ENCODE measurements at regions not wholly inside any gene's neighbourhood (a gene's known extent, or its start where the extent isn't known, plus 50 kb on each side); places are given as distances from the start of the nearest gene placed in this dataset.

- Mint-ChIP-seq H3K36me3 (ENCODE audit: low read depth) (peaks cover 14% of the 10 kb centered on the region), H3K4me1 (peaks cover 53% of the 10 kb centered on the region), H3K27ac (no peak overlapping the region), H3K4me3 (no peak overlapping the region), H3K27me3 (peaks cover 10% of the 10 kb centered on the region), H3K9me3 (no peaks in the 10 kb centered on the region)
- CTCF ChIA-PET, result interaction anchor here (0.6 to 1.0 kb wide), 2 partner anchors 64 to 79 kb away, joined by 3 to 4 read pairs; no protein-coding TSS in a partner anchor
- DNase-seq, result no peak
- POLR2A ChIA-PET, result interaction anchor here (0.7 to 1.3 kb wide), 3 partner anchors 28 to 412 kb away, joined by 3 to 5 read pairs (median 3); partner anchors contain the start of genes BRCA2 and ZAR1L
Measured at GRCh38 chr13:31903111-31903815, 128.3 kb upstream of the FRY start.

- Mint-ChIP-seq H3K4me3 (no peak overlapping the region), H3K36me3 (ENCODE audit: low read depth) (peaks cover 14% of the 10 kb centered on the region), H3K27me3 (peaks cover 10% of the 10 kb centered on the region), H3K4me1 (peaks cover 56% of the 10 kb centered on the region), H3K27ac (peak overlapping the region; percentile 13), H3K9me3 (no peaks in the 10 kb centered on the region)
- ChIA-PET POLR2A (interaction anchor here (1.8 to 2.1 kb wide), 2 partner anchors 25 to 410 kb away, joined by 6 to 13 read pairs; partner anchors contain the start of genes BRCA2 and ZAR1L), CTCF (interaction anchor here (0.7 to 2.1 kb wide), 4 partner anchors 43 to 342 kb away, joined by 3 to 8 read pairs (median 4); no protein-coding TSS in a partner anchor)
- no peak for DNase-seq
Measured at GRCh38 chr13:31904941-31905824, 126.4 kb upstream of the FRY start.

- no peak overlapping the region for H3K27ac Mint-ChIP-seq
- H3K27me3 Mint-ChIP-seq, result peaks cover 4% of the 10 kb centered on the region
- no peak overlapping the region for H3K4me3 Mint-ChIP-seq
- peaks cover 54% of the 10 kb centered on the region for H3K4me1 Mint-ChIP-seq
- peaks cover 6% of the 10 kb centered on the region for H3K36me3 Mint-ChIP-seq (ENCODE audit: low read depth)
- H3K9me3 Mint-ChIP-seq, result no peaks in the 10 kb centered on the region
- DNase-seq, result no peak
- ChIA-PET POLR2A (interaction anchor here (1.8 to 2.1 kb wide), 2 partner anchors 25 to 409 kb away, joined by 6 to 13 read pairs; partner anchors contain the start of genes BRCA2 and ZAR1L), CTCF (interaction anchor here (1.2 to 2.1 kb wide), 3 partner anchors 81 to 341 kb away, joined by 4 to 8 read pairs (median 4); no protein-coding TSS in a partner anchor)
Measured at GRCh38 chr13:31905961-31906360, 125.6 kb upstream of the FRY start.

- H3K27me3 Mint-ChIP-seq, result no peaks in the 10 kb centered on the region
- no peak overlapping the region for H3K4me3 Mint-ChIP-seq
- H3K9me3 Mint-ChIP-seq, result no peaks in the 10 kb centered on the region
- ChIA-PET POLR2A (interaction anchor here (1.2 to 2.2 kb wide), 2 partner anchors 140 to 406 kb away, joined by 3 to 14 read pairs; partner anchors contain the start of genes BRCA2 and ZAR1L), CTCF (interaction anchor here (0.6 to 3.1 kb wide), 24 partner anchors 10 to 1477 kb away, joined by 3 to 56 read pairs (median 6); partner anchors contain the start of genes BRCA2 and ZAR1L)
- peaks cover 46% of the 10 kb centered on the region for H3K4me1 Mint-ChIP-seq
- no peaks in the 10 kb centered on the region for H3K36me3 Mint-ChIP-seq (ENCODE audit: low read depth)
- no peak for DNase-seq
- no peak overlapping the region for H3K27ac Mint-ChIP-seq
Measured at GRCh38 chr13:31908696-31909411, 122.7 kb upstream of the FRY start.

GRCh38 chr13:31909864-31910551, 121.6 kb upstream of the FRY start:
- H3K27ac Mint-ChIP-seq, result no peak overlapping the region
- peak; percentile 56 for DNase-seq
- H3K4me3 Mint-ChIP-seq, result no peak overlapping the region
- ChIA-PET POLR2A (interaction anchor here (0.7 to 2.2 kb wide), 5 partner anchors 12 to 405 kb away, joined by 3 to 14 read pairs (median 4); partner anchors contain the start of genes BRCA2 and ZAR1L), CTCF (interaction anchor here (0.5 to 3.1 kb wide), 59 partner anchors 9 to 733 kb away, joined by 3 to 56 read pairs (median 4); partner anchors contain the start of genes BRCA2, PDS5B and ZAR1L)
- no peaks in the 10 kb centered on the region for H3K9me3 Mint-ChIP-seq
- H3K27me3 Mint-ChIP-seq, result no peaks in the 10 kb centered on the region
- H3K36me3 Mint-ChIP-seq (ENCODE audit: low read depth), result no peaks in the 10 kb centered on the region
- peaks cover 36% of the 10 kb centered on the region for H3K4me1 Mint-ChIP-seq

- Mint-ChIP-seq H3K27me3 (no peaks in the 10 kb centered on the region), H3K27ac (no peak overlapping the region), H3K36me3 (ENCODE audit: low read depth) (no peaks in the 10 kb centered on the region), H3K4me1 (peaks cover 31% of the 10 kb centered on the region), H3K9me3 (no peaks in the 10 kb centered on the region), H3K4me3 (no peak overlapping the region)
- CTCF ChIA-PET, result interaction anchor here (0.5 to 3.1 kb wide), 46 partner anchors 9 to 675 kb away, joined by 3 to 56 read pairs (median 5); partner anchors contain the start of genes BRCA2, PDS5B and ZAR1L
- POLR2A ChIA-PET, result interaction anchor here (0.7 to 2.2 kb wide), 3 partner anchors 13 to 405 kb away, joined by 3 to 14 read pairs (median 7); partner anchors contain the start of genes BRCA2 and ZAR1L
- no peak for DNase-seq
Measured at GRCh38 chr13:31910633-31911032, 120.9 kb upstream of the FRY start.

- Mint-ChIP-seq H3K9me3 (no peaks in the 10 kb centered on the region), H3K4me3 (no peak overlapping the region), H3K27me3 (peaks cover 2% of the 10 kb centered on the region), H3K36me3 (ENCODE audit: low read depth) (no peaks in the 10 kb centered on the region), H3K4me1 (peaks cover 30% of the 10 kb centered on the region), H3K27ac (no peak overlapping the region)
- POLR2A ChIA-PET, result no interaction called here
- no peak for DNase-seq
- CTCF ChIA-PET, result interaction anchor here (0.9 kb wide), 1 partner anchor 11 kb away, joined by 3 read pairs; no protein-coding TSS in a partner anchor
Measured at GRCh38 chr13:31912647-31913401, 118.8 kb upstream of the FRY start.

- H3K9me3 Mint-ChIP-seq, result no peaks in the 10 kb centered on the region
Measured at GRCh38 chr13:31913459-31913858, 118.1 kb upstream of the FRY start.

GRCh38 chr13:31914843-31915242, 116.7 kb upstream of the FRY start:
- Mint-ChIP-seq H3K36me3 (ENCODE audit: low read depth) (no peaks in the 10 kb centered on the region), H3K4me3 (no peak overlapping the region), H3K4me1 (peaks cover 17% of the 10 kb centered on the region), H3K9me3 (no peaks in the 10 kb centered on the region), H3K27ac (no peak overlapping the region), H3K27me3 (peaks cover 2% of the 10 kb centered on the region)
- no peak for DNase-seq
- CTCF ChIA-PET, result interaction anchor here (1.1 to 1.7 kb wide), 2 partner anchors 18 to 394 kb away, joined by 3 to 4 read pairs; no protein-coding TSS in a partner anchor
- POLR2A ChIA-PET, result interaction anchor here (1.0 kb wide), 1 partner anchor 400 kb away, joined by 3 read pairs; the partner anchor contains the start of genes BRCA2 and ZAR1L

More at GRCh38 chr13:31913459-31913858, 118.1 kb upstream of the FRY start:
- Mint-ChIP-seq H3K4me3 (no peak overlapping the region), H3K4me1 (peaks cover 28% of the 10 kb centered on the region), H3K27ac (no peak overlapping the region), H3K36me3 (ENCODE audit: low read depth) (no peaks in the 10 kb centered on the region), H3K27me3 (peaks cover 2% of the 10 kb centered on the region)
- DNase-seq, result no peak
- ChIA-PET POLR2A (no interaction called here), CTCF (interaction anchor here (0.9 to 1.7 kb wide), 2 partner anchors 10 to 19 kb away, joined by 3 to 4 read pairs; no protein-coding TSS in a partner anchor)

GRCh38 chr13:31918707-31919106, 112.9 kb upstream of the FRY start:
- POLR2A ChIA-PET, result interaction anchor here (1.2 to 1.5 kb wide), 2 partner anchors 20 to 396 kb away, joined by 3 to 4 read pairs; partner anchors contain the start of genes BRCA2 and ZAR1L
- H3K36me3 Mint-ChIP-seq (ENCODE audit: low read depth), result peaks cover 6% of the 10 kb centered on the region
- peaks cover 2% of the 10 kb centered on the region for H3K27me3 Mint-ChIP-seq
- H3K27ac Mint-ChIP-seq, result no peak overlapping the region
- no peaks in the 10 kb centered on the region for H3K9me3 Mint-ChIP-seq
- no peak for DNase-seq
- CTCF ChIA-PET, result interaction anchor here (0.8 to 4.4 kb wide), 3 partner anchors 9 to 12 kb away, joined by 3 to 34 read pairs (median 7); no protein-coding TSS in a partner anchor
- peaks cover 13% of the 10 kb centered on the region for H3K4me1 Mint-ChIP-seq
- H3K4me3 Mint-ChIP-seq, result no peak overlapping the region
